Middle frontal gyrus (tissue), 1 donor: ENCODE measurements at regions not wholly inside any gene's neighbourhood (a gene's known extent, or its start where the extent isn't known, plus 50 kb on each side); places are given as distances from the start of the nearest gene placed in this dataset.
"Not testable (repeated sequence)": the region's sequence is repeated elsewhere in the genome, so short reads cannot be mapped to it uniquely, and the experiment has no call there.

ENCODE experiments used
- DNase-seq: peaks from one replicate; pipeline ENCODE4 v3.0.0-alpha.2; 2015; ENCODE audit warnings: low spot score; ENCODE audit errors: extremely low spot score

GRCh38 chr4:95898226-95898625 lies 58.3 kb downstream of the PDHA2 start:
- no peak for DNase-seq

GRCh38 chr4:95909211-95909610 lies 69.3 kb downstream of the PDHA2 start:
- DNase-seq = no peak

- no peak for DNase-seq
These were observed 70.9 kb downstream of the PDHA2 start for GRCh38 chr4:95910749-95911148.

- DNase-seq = no peak
These were observed 81.6 kb downstream of the PDHA2 start for GRCh38 chr4:95921470-95921869.

GRCh38 chr4:95929448-95930064 lies 89.7 kb downstream of the PDHA2 start:
- no peak for DNase-seq

- DNase-seq = no peak
These were observed 99.2 kb downstream of the PDHA2 start for GRCh38 chr4:95939141-95939540.

GRCh38 chr4:95949136-95949765 lies 109.4 kb downstream of the PDHA2 start:
- no peak for DNase-seq

- DNase-seq = no peak
These were observed 109.9 kb downstream of the PDHA2 start for GRCh38 chr4:95949808-95950207.

GRCh38 chr4:95952538-95952937 lies 112.6 kb downstream of the PDHA2 start:
- not testable (repeated sequence) for DNase-seq

GRCh38 chr4:95956094-95956493 lies 116.2 kb downstream of the PDHA2 start:
- DNase-seq = no peak

GRCh38 chr4:95957054-95957453 lies 117.2 kb downstream of the PDHA2 start:
- DNase-seq = no peak

GRCh38 chr4:95957759-95958158 lies 117.9 kb downstream of the PDHA2 start:
- DNase-seq = no peak

- no peak for DNase-seq
These were observed 119.3 kb downstream of the PDHA2 start for GRCh38 chr4:95959182-95959581.

- no peak for DNase-seq
These were observed 119.7 kb downstream of the PDHA2 start for GRCh38 chr4:95959633-95960032.

- no peak for DNase-seq
These were observed 123.6 kb downstream of the PDHA2 start for GRCh38 chr4:95963456-95963855.

- DNase-seq = no peak
These were observed 140.3 kb downstream of the PDHA2 start for GRCh38 chr4:95979961-95980876.

GRCh38 chr4:95980877-95981360 lies 141.0 kb downstream of the PDHA2 start:
- DNase-seq = no peak

GRCh38 chr4:95981591-95981990 lies 141.7 kb downstream of the PDHA2 start:
- no peak for DNase-seq

GRCh38 chr4:95982516-95982915 lies 142.6 kb downstream of the PDHA2 start:
- no peak for DNase-seq

GRCh38 chr4:95984081-95984480 lies 144.2 kb downstream of the PDHA2 start:
- DNase-seq = no peak

- DNase-seq = no peak
These were observed 145.2 kb downstream of the PDHA2 start for GRCh38 chr4:95985051-95985450.
